COLO829 (cell line): ENCODE measurements at regions not wholly inside any gene's neighbourhood (a gene's known extent, or its start where the extent isn't known, plus 50 kb on each side); places are given as distances from the start of the nearest gene placed in this dataset.
"Not testable (repeated sequence)": the region's sequence is repeated elsewhere in the genome, so short reads cannot be mapped to it uniquely, and the experiment has no call there.

ENCODE experiments used
- DNase-seq: peaks from one replicate; pipeline ENCODE4 v3.0.0; 2012; ENCODE audit warnings: low spot score

GRCh38 chrX:83588409-83588808, 80.3 kb downstream of the POU3F4 start:
- DNase-seq, result no peak

- DNase-seq, result no peak
These were observed 85.7 kb downstream of the POU3F4 start for GRCh38 chrX:83593634-83594294.

GRCh38 chrX:83630662-83631061, 122.6 kb downstream of the POU3F4 start:
- no peak for DNase-seq

- not testable (repeated sequence) for DNase-seq
These were observed 141.6 kb downstream of the POU3F4 start for GRCh38 chrX:83649706-83650105.

- DNase-seq, result peak; percentile 1
These were observed 150.6 kb downstream of the POU3F4 start for GRCh38 chrX:83658731-83659130.
